Keratinocyte (primary cell): ENCODE measurements at regions not wholly inside any gene's neighbourhood (a gene's known extent, or its start where the extent isn't known, plus 50 kb on each side); places are given as distances from the start of the nearest gene placed in this dataset.

Experiments
- DNase-seq: peaks from one replicate; pipeline ENCODE4 v3.0.0-alpha.2; 2011; ENCODE audit warnings: low read depth, missing footprints, low spot score
- FAIRE-seq: peaks from 2 replicates; lab custom pipeline; 2011; peaks lifted over from hg19 to GRCh38; lab: Jason Lieb, UNC
- H2AFZ ChIP-seq: 2 replicates; pipeline ENCODE4 v1.6.0; 2012; ENCODE audit warnings: low read length, control low read depth, inconsistent platforms; ENCODE audit not compliant: control insufficient read depth
- H3K27ac ChIP-seq: 2 replicates; pipeline ENCODE4 v1.5.1; 2011; ENCODE audit warnings: low read length; ENCODE audit not compliant: control insufficient read depth, insufficient read depth
- H3K27me3 ChIP-seq: 3 replicates; pipeline ENCODE4 v1.6.0; 2011; ENCODE audit warnings: low read length; ENCODE audit not compliant: control insufficient read depth, insufficient read depth; ENCODE audit errors: extremely low read depth
- H3K36me3 ChIP-seq, 2 experiments: 2 replicates in 1 of 2; 3 replicates in 1 of 2; pipeline ENCODE4 v1.5.1; 2011; ENCODE audit warnings: low read length in 2 of 2, mild to moderate bottlenecking in 1 of 2; ENCODE audit not compliant: control insufficient read depth in 2 of 2, insufficient read depth in 2 of 2; ENCODE audit errors: extremely low read depth in 1 of 2
- H3K4me1 ChIP-seq: 3 replicates; pipeline ENCODE4 v1.5.1; 2011; ENCODE audit warnings: low read length; ENCODE audit not compliant: control insufficient read depth, insufficient read depth; ENCODE audit errors: extremely low read depth
- H3K4me2 ChIP-seq: 3 replicates; pipeline ENCODE4 v1.6.0; 2011; ENCODE audit warnings: low read depth, low read length; ENCODE audit not compliant: control insufficient read depth, insufficient read depth; ENCODE audit errors: extremely low read depth
- H3K4me3 ChIP-seq, 3 experiments: fragments of 200-600 bp in 1 of 3; sonication (generic) in 1 of 3; 2 replicates in 2 of 3; 3 replicates in 1 of 3; pipeline ENCODE4 v1.5.1; 2011 to 2016; ENCODE audit warnings: low read length in 3 of 3, mild to moderate bottlenecking in 3 of 3, control low read depth in 2 of 3, inconsistent platforms in 1 of 3, low read depth in 1 of 3, mixed read lengths in 1 of 3, mixed run types in 1 of 3, moderate library complexity in 1 of 3; ENCODE audit not compliant: control insufficient read depth in 2 of 3, insufficient read depth in 2 of 3; ENCODE audit errors: extremely low read depth in 1 of 3
- H3K79me2 ChIP-seq: 2 replicates; pipeline ENCODE4 v1.6.0; 2012; ENCODE audit warnings: low read length; ENCODE audit not compliant: control insufficient read depth, insufficient read depth
- H3K9ac ChIP-seq: 3 replicates; pipeline ENCODE4 v1.6.0; 2011; ENCODE audit warnings: low read length; ENCODE audit not compliant: control insufficient read depth, insufficient read depth; ENCODE audit errors: extremely low read depth
- H3K9me1 ChIP-seq: 3 replicates; pipeline ENCODE4 v1.6.0; 2011; ENCODE audit warnings: low read length; ENCODE audit not compliant: control insufficient read depth, insufficient read depth; ENCODE audit errors: extremely low read depth
- H3K9me3 ChIP-seq: 2 replicates; pipeline ENCODE4 v1.5.1; 2012; ENCODE audit warnings: low read depth, low read length; ENCODE audit not compliant: control insufficient read depth
- H4K20me1 ChIP-seq: 3 replicates; pipeline ENCODE4 v1.6.0; 2011; ENCODE audit warnings: low read length; ENCODE audit not compliant: control insufficient read depth, insufficient read depth; ENCODE audit errors: extremely low read depth
- CTCF ChIP-seq, 3 experiments: IDR thresholded peaks in 1 of 3; conservative IDR thresholded peaks in 1 of 3; optimal IDR thresholded peaks in 1 of 3; 2 replicates in 2 of 3; 3 replicates in 1 of 3; pipeline versions ENCODE3 to v1.5.1; 2011; ENCODE audit warnings: low read length in 3 of 3, mild to moderate bottlenecking in 3 of 3, moderate library complexity in 2 of 3, control low read depth in 1 of 3, inconsistent platforms in 1 of 3; ENCODE audit not compliant: insufficient read depth in 2 of 3; ENCODE audit errors: extremely low read depth in 1 of 3
- EZH2 ChIP-seq: IDR thresholded peaks from one replicate; pipeline ENCODE4 v1.6.1; 2012; ENCODE audit warnings: inconsistent platforms, mild to moderate bottlenecking, low read length, moderate library complexity
- dilution Hi-C: fragments of 300-500 bp; cut with MboI; formaldehyde crosslinking; loops from one replicate; pipeline ENCODE4 v1.7.0; 2020; ENCODE audit warnings: low sequenced_read_pairs; ENCODE audit not compliant: extremely low pct_ligation_motif_present

DNA sequence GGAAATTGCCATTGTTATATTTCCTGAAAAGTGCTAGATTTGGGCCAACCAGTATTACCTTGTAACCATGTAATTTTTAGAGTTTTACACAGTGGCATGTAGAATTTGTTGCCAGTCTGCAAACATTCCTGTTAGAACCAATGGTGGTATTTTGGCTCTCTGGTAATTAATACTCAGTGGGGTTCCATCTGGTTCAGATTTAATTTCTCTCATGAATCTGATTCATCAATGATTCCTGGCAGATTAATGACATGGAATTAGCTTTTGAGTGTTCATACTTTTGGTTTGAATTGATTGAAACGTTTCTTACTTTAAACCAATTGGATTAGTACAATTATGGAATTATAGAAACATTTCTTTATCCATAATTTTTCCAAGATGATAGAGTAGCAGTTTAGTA, 93.2 kb downstream of the MC4R start:
- Histone ChIP-seq H2AFZ (no peak overlapping the region), H4K20me1 (no peaks in the 10 kb centered on the region), H3K9me3 (no peaks in the 10 kb centered on the region), H3K27me3 (no peaks in the 10 kb centered on the region), H3K9ac (no peak overlapping the region), H3K4me1 (no peaks in the 10 kb centered on the region), H3K79me2 (no peaks in the 10 kb centered on the region), H3K4me2 (no peak overlapping the region), H3K9me1 (no peaks in the 10 kb centered on the region), H3K4me3 (no peak overlapping the region), H3K36me3 (no peaks in the 10 kb centered on the region), H3K27ac (no peak overlapping the region)
- FAIRE-seq (no peak), DNase-seq (no peak)
- dilution Hi-C loops, result no loop called here
- no peak for TF ChIP-seq CTCF (optimal IDR thresholded peaks at IDR 0.05 in 1 of 3, IDR thresholded peaks at IDR 0.05 in 1 of 3, conservative IDR thresholded peaks at IDR 0.05 in 1 of 3; ENCODE audit: extremely low read depth in 1 of 3, insufficient read depth in 2 of 3, low read length in 3 of 3)

- no peaks in the 10 kb centered on the region for H3K9me3 ChIP-seq
- no peaks in the 10 kb centered on the region for H3K4me1 ChIP-seq
- no peak for DNase-seq
- TF ChIP-seq CTCF (optimal IDR thresholded peaks at IDR 0.05 in 1 of 3, IDR thresholded peaks at IDR 0.05 in 1 of 3, conservative IDR thresholded peaks at IDR 0.05 in 1 of 3; ENCODE audit: extremely low read depth in 1 of 3, insufficient read depth in 2 of 3, low read length in 3 of 3), result no peak
- no peak for TF ChIP-seq EZH2
- H3K4me3 ChIP-seq, result no peak overlapping the region
- H4K20me1 ChIP-seq, result no peaks in the 10 kb centered on the region
- no peak overlapping the region for H3K27ac ChIP-seq
- no peaks in the 10 kb centered on the region for H3K9me1 ChIP-seq
- H3K9ac ChIP-seq, result no peak overlapping the region
- no peaks in the 10 kb centered on the region for H3K36me3 ChIP-seq
- FAIRE-seq, result no peak
- H3K79me2 ChIP-seq, result no peaks in the 10 kb centered on the region
- no peak overlapping the region for H3K4me2 ChIP-seq
- dilution Hi-C loops, result no loop called here
- no peak overlapping the region for H2AFZ ChIP-seq
- H3K27me3 ChIP-seq, result no peaks in the 10 kb centered on the region
Measured at GRCh38 chr18:60277855-60278480, 94.6 kb downstream of the MC4R start.
